OCI-LY1 (cell line): ENCODE measurements at regions not wholly inside any gene's neighbourhood (a gene's known extent, or its start where the extent isn't known, plus 50 kb on each side); places are given as distances from the start of the nearest gene placed in this dataset.

Experiments
- H2AFZ ChIP-seq: fragments of 200-600 bp; sonication (generic), shearing (Covaris generic); 2 replicates; pipeline ENCODE4 v1.6.0; 2014; ENCODE audit warnings: antibody characterized with exemption, mild to moderate bottlenecking, low read length
- H3F3A ChIP-seq: fragments of 200-600 bp; sonication (generic), shearing (Covaris generic); 2 replicates; pipeline ENCODE4 v1.6.0; 2014; ENCODE audit warnings: mild to moderate bottlenecking, antibody characterized with exemption, low read length, moderate library complexity; ENCODE audit not compliant: insufficient read depth
- H3K27ac ChIP-seq: fragments of 200-600 bp; sonication (generic); 2 replicates; pipeline ENCODE4 v1.5.1; 2014; ENCODE audit warnings: low read length, mixed run types, mild to moderate bottlenecking, low read depth; ENCODE audit not compliant: poor library complexity, severe bottlenecking
- H3K27me3 ChIP-seq: fragments of 200-600 bp; sonication (generic); 2 replicates; pipeline ENCODE4 v1.6.0; 2014; ENCODE audit warnings: antibody characterized with exemption, mild to moderate bottlenecking, low read length, moderate library complexity; ENCODE audit not compliant: insufficient read depth
- H3K36me3 ChIP-seq: fragments of 200-600 bp; sonication (generic); 2 replicates; pipeline ENCODE4 v1.6.1; 2014; ENCODE audit warnings: mild to moderate bottlenecking, antibody characterized with exemption, low read length, moderate library complexity, mixed read lengths; ENCODE audit not compliant: insufficient read depth
- H3K4me1 ChIP-seq: fragments of 200-600 bp; sonication (generic); 2 replicates; pipeline ENCODE4 v1.5.1; 2014; ENCODE audit warnings: mild to moderate bottlenecking, low read length, moderate library complexity; ENCODE audit not compliant: insufficient read depth, severe bottlenecking
- H3K4me2 ChIP-seq: fragments of 200-600 bp; sonication (generic), shearing (Covaris generic); 2 replicates; pipeline ENCODE4 v1.6.1; 2014; ENCODE audit warnings: low read length
- H3K4me3 ChIP-seq: fragments of 200-600 bp; sonication (generic); 2 replicates; pipeline ENCODE4 v1.5.1; 2014; ENCODE audit warnings: low read length, low read depth, mild to moderate bottlenecking, mixed read lengths; ENCODE audit not compliant: poor library complexity, severe bottlenecking
- H3K79me2 ChIP-seq: fragments of 200-600 bp; shearing (Covaris generic); 2 replicates; pipeline ENCODE4 v1.6.1; 2016; ENCODE audit warnings: mixed run types, low read length, mixed read lengths; ENCODE audit not compliant: insufficient read depth
- H3K9ac ChIP-seq: fragments of 200-600 bp; sonication (generic), shearing (Covaris generic); 2 replicates; pipeline ENCODE4 v1.6.1; 2014; ENCODE audit warnings: mild to moderate bottlenecking, low read length, mixed read lengths
- H3K9me2 ChIP-seq: fragments of 200-600 bp; sonication (generic), shearing (Covaris generic); 2 replicates; pipeline ENCODE4 v1.6.1; 2014; ENCODE audit warnings: low read depth, mild to moderate bottlenecking, low read length, mixed read lengths
- H3K9me3 ChIP-seq: fragments of 200-600 bp; shearing (Covaris generic); 2 replicates; pipeline ENCODE4 v1.6.1; 2014; ENCODE audit warnings: low read length, mixed read lengths
- H4K20me1 ChIP-seq: fragments of 200-600 bp; sonication (generic), shearing (Covaris generic); 2 replicates; pipeline ENCODE4 v1.6.0; 2016; ENCODE audit warnings: mild to moderate bottlenecking, low read length; ENCODE audit not compliant: insufficient read depth
- EZH2 ChIP-seq: fragments of 200-600 bp; sonication (generic), shearing (Covaris generic); IDR thresholded peaks from 2 replicates; pipeline ENCODE4 v1.8.0; 2017; ENCODE audit warnings: borderline replicate concordance, mixed run types, mild to moderate bottlenecking, antibody characterized with exemption, low read length, moderate library complexity, mixed read lengths
- TF ChIP-seq, protein P1 (sequence below): fragments of 200-600 bp; sonication (generic), shearing (Covaris generic); IDR thresholded peaks from 2 replicates; pipeline ENCODE4 v1.5.1; 2017; ENCODE audit warnings: mild to moderate bottlenecking, antibody characterized with exemption, low read length, moderate library complexity, mixed read lengths

DNA sequence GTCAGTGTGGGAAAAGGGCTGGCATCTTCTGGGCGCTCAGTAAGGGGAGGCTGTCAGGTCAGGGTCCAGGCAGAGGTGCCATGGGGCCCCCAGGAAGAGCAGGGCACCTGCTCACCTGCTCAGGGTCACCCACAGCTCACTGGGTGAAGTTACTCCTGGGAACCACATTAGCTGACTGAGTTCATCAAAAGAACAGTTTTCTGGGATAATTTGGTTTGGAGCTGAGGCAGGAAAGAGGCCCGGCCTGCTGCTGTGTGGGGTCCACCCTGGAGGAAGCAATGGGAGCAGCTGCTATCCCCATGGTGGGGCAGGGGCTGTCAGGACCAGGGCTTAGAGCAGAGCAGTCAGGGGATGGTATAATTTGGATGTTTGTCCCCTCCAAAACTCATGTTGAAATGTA is 97.2 kb upstream of the GPC1 start:
- H3K4me2 ChIP-seq: no peak overlapping the region
- H3K9me3 ChIP-seq: no peaks in the 10 kb centered on the region
- H3K4me3 ChIP-seq: no peak overlapping the region
- H3K9ac ChIP-seq: no peak overlapping the region
- no peaks in the 10 kb centered on the region for H3F3A ChIP-seq
- H3K27ac ChIP-seq: no peak overlapping the region
- H4K20me1 ChIP-seq: no peaks in the 10 kb centered on the region
- no peaks in the 10 kb centered on the region for H3K36me3 ChIP-seq
- TF ChIP-seq, protein P1, sequence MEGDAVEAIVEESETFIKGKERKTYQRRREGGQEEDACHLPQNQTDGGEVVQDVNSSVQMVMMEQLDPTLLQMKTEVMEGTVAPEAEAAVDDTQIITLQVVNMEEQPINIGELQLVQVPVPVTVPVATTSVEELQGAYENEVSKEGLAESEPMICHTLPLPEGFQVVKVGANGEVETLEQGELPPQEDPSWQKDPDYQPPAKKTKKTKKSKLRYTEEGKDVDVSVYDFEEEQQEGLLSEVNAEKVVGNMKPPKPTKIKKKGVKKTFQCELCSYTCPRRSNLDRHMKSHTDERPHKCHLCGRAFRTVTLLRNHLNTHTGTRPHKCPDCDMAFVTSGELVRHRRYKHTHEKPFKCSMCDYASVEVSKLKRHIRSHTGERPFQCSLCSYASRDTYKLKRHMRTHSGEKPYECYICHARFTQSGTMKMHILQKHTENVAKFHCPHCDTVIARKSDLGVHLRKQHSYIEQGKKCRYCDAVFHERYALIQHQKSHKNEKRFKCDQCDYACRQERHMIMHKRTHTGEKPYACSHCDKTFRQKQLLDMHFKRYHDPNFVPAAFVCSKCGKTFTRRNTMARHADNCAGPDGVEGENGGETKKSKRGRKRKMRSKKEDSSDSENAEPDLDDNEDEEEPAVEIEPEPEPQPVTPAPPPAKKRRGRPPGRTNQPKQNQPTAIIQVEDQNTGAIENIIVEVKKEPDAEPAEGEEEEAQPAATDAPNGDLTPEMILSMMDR: no peak
- no peak for TF ChIP-seq EZH2
- no peaks in the 10 kb centered on the region for H3K4me1 ChIP-seq
- no peaks in the 10 kb centered on the region for H3K9me2 ChIP-seq
- H3K27me3 ChIP-seq: no peaks in the 10 kb centered on the region; the same call in 1 of the 2 replicates
- no peaks in the 10 kb centered on the region for H3K79me2 ChIP-seq
- no peak overlapping the region for H2AFZ ChIP-seq

DNA sequence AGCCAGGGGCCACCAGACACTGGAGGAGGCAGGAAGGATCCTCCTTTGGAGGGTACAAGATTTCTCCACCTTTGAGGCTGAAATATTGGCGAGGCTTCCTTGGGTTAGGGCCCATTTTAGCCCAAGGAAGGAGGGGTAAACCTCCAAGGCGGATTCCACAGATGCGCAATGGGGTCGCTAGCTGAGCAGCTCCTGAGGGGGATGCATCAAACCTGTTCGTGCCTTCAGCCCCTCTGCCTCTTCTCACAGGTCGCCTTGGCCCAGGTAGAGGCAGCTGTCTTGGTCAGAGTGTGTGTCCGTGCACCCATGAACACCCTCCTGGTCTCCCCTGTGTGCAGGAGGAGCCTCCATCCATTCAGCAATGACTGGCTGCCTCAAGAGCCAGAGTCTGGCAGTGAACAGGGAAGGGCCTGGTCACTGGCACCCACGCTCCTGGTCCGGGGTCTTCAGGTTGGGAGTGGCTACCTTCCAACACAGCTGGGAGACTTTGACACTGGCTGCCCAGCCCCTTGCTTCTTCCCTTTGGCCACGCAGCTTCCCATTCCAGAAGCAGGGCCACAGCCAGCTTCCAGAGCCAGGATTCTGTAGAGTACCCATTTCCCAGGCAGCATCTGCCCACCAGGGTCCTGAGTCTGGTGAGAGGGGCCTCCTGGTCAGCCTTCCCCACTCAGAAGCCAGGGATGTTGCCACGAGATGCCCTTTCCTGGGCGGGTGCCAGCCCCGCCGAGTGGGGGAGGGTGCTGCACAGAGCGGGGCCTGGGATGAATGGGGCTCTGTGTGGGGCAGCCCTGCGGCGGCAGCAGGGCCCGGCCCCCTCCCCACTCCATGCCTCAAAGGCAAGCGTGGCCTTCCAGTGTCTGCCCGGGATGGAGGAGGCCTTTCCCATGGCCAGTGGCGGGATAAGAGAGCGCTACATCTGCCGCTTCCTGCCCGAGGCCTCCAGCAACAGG is 95.8 kb upstream of the GPC1 start:
- Histone ChIP-seq H2AFZ (no peak overlapping the region), H3K36me3 (no peaks in the 10 kb centered on the region), H3K9ac (no peak overlapping the region), H3K4me1 (no peaks in the 10 kb centered on the region), H3F3A (no peaks in the 10 kb centered on the region), H3K4me3 (no peak overlapping the region), H3K4me2 (no peak overlapping the region), H4K20me1 (no peaks in the 10 kb centered on the region), H3K27ac (no peak overlapping the region), H3K79me2 (no peaks in the 10 kb centered on the region), H3K27me3 (no peaks in the 10 kb centered on the region; the same call in 1 of the 2 replicates), H3K9me3 (no peaks in the 10 kb centered on the region), H3K9me2 (no peaks in the 10 kb centered on the region)
- no peak for TF ChIP-seq EZH2
- TF ChIP-seq, protein P1: no peak

DNA sequence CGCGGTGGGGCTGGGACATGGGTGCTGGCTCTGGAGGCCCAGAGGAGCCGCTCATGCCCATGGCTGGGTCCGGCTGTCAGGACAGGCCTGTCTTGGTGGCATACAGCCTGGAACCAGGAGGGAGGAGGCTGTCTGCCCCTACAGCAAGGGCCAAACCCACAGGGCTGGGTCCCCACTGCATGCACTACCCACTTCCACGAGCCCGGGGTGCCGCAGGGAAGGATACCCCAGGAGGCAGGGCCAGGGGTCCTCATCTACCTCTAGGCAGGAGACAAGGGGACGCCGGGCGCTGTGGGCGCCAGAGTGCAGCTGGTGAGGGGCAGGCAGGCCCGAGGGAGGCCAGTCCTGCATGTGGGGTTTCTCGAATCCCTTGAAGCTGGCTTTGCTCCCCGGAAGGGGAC is 95.1 kb upstream of the GPC1 start:
- H2AFZ ChIP-seq: no peak overlapping the region
- no peaks in the 10 kb centered on the region for H3K4me1 ChIP-seq
- H3K36me3 ChIP-seq: no peaks in the 10 kb centered on the region
- no peaks in the 10 kb centered on the region; the same call in 1 of the 2 replicates for H3K27me3 ChIP-seq
- H3K9me2 ChIP-seq: no peaks in the 10 kb centered on the region
- H3K27ac ChIP-seq: no peak overlapping the region
- no peak overlapping the region for H3K9ac ChIP-seq
- H3K4me3 ChIP-seq: no peak overlapping the region
- no peaks in the 10 kb centered on the region; the same call in 1 of the 2 replicates for H3K9me3 ChIP-seq
- no peaks in the 10 kb centered on the region for H4K20me1 ChIP-seq
- no peaks in the 10 kb centered on the region for H3F3A ChIP-seq
- no peak overlapping the region for H3K4me2 ChIP-seq
- H3K79me2 ChIP-seq: no peaks in the 10 kb centered on the region
- TF ChIP-seq, protein P1: no peak
- TF ChIP-seq EZH2: no peak
